ENCODE measurements at regions not wholly inside any gene's neighbourhood (a gene's known extent, or its start where the extent isn't known, plus 50 kb on each side); places are given as distances from the start of the nearest gene placed in this dataset.

DNA sequence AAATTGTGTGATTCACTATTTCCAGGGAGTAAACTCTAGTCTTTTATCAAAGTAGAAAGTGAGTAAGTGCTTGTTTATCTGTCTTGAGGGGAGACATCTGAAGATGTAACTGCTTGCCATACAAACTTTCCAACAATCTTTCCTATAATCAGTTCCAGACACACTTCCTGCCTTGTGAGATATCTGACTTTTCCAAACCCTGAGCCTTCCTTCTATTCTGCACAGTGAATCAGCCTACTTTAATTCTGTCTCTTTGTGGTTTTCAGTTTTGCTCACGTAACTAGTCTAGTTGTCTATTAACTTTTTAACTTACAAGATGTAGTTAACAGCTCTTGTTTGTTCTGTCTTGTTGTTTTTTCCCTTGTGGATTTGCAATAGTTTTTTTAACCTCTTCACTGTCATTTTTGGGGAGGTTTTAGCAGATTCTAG, 947.8 kb downstream of the C4orf33 start:
- H3K4me1 ChIP-seq (ENCODE audit: control insufficient read depth, insufficient read depth, low read length, unreplicated experiment), result no peaks in the 10 kb centered on the region
- H2AFZ ChIP-seq (ENCODE audit: low read length, unreplicated experiment), result no peak overlapping the region
- H3K4me3 ChIP-seq (ENCODE audit: low read depth, low read length), result no peak overlapping the region
- H3K27ac ChIP-seq (ENCODE audit: low read depth, low read length), result no peak overlapping the region
- no peaks in the 10 kb centered on the region for H3K79me2 ChIP-seq (ENCODE audit: control insufficient read depth, insufficient read depth, low read length, unreplicated experiment)
- H3K27me3 ChIP-seq (ENCODE audit: insufficient read depth, low read length), result peaks cover 10% of the 10 kb centered on the region; the same call in 1 of the 2 replicates
- no peaks in the 10 kb centered on the region for H3K36me3 ChIP-seq (ENCODE audit: insufficient read depth, low read length)

DNA sequence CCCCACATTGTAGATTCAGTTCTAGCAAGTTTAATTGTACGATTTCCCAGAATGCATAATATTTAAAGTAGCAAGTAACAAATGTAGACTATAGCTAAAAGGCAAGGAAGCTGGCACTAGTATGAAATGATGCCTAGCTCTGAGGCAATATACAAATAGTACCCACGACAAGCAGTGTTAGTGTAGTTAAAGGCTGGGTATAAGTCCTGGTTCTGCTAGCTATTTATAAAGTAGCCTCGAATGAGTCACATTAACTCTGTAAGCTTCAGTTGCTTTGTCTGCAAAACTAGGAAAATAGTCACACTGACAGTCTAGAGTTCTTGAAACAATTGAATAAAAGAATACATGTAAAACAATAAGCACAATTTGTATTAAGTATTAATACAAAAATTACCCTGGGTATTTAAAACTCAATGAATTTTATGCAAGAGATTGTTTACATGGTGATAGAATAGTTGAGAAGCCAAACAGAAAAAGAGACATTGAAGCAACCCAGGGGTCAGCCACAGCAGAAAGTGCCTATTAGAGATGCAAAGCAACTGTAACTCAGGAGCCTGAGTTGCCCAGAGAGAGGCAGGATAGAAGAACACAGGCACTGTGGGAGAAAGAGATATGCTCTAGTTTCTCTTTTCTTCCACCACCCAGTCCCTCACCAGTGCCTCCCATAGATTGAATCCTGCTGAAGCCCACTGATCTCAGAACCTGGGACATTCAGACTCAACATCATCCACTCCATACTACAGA, 949.0 kb downstream of the C4orf33 start:
- Histone ChIP-seq H3K79me2 (ENCODE audit: control insufficient read depth, insufficient read depth, low read length, unreplicated experiment) (no peaks in the 10 kb centered on the region), H3K4me1 (ENCODE audit: control insufficient read depth, insufficient read depth, low read length, unreplicated experiment) (no peaks in the 10 kb centered on the region), H3K36me3 (ENCODE audit: insufficient read depth, low read length) (no peaks in the 10 kb centered on the region), H3K4me3 (ENCODE audit: low read depth, low read length) (no peak overlapping the region), H2AFZ (ENCODE audit: low read length, unreplicated experiment) (no peak overlapping the region), H3K27ac (ENCODE audit: low read depth, low read length) (no peak overlapping the region), H3K27me3 (ENCODE audit: insufficient read depth, low read length) (peaks cover 10% of the 10 kb centered on the region; the same call in 1 of the 2 replicates)

DNA sequence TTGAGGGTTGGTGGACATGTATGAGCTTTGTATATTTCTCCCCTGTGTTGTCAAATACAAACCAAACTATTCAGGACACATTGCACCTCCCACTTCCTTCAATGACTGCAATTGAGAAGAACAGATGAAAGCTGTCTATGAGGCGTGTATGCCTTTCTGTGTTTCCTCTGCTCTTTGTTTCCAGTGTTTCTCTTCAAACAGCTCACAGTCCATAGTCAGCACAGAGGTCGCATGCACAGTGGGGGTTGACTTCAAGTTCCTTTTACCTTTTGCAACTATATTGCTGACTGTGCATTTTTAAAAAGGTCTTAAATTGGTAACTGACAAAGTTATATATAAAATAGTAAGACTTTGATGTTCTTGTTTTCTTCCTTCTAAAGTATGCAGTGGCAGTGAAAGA, 957.8 kb downstream of the C4orf33 start:
- H3K36me3 ChIP-seq (ENCODE audit: insufficient read depth, low read length), result no peaks in the 10 kb centered on the region
- H3K79me2 ChIP-seq (ENCODE audit: control insufficient read depth, insufficient read depth, low read length, unreplicated experiment), result no peaks in the 10 kb centered on the region
- no peak overlapping the region for H2AFZ ChIP-seq (ENCODE audit: low read length, unreplicated experiment)
- no peak overlapping the region for H3K4me3 ChIP-seq (ENCODE audit: low read depth, low read length)
- H3K4me1 ChIP-seq (ENCODE audit: control insufficient read depth, insufficient read depth, low read length, unreplicated experiment), result no peaks in the 10 kb centered on the region
- no peaks in the 10 kb centered on the region for H3K27me3 ChIP-seq (ENCODE audit: insufficient read depth, low read length)
- H3K27ac ChIP-seq (ENCODE audit: low read depth, low read length), result no peak overlapping the region

DNA sequence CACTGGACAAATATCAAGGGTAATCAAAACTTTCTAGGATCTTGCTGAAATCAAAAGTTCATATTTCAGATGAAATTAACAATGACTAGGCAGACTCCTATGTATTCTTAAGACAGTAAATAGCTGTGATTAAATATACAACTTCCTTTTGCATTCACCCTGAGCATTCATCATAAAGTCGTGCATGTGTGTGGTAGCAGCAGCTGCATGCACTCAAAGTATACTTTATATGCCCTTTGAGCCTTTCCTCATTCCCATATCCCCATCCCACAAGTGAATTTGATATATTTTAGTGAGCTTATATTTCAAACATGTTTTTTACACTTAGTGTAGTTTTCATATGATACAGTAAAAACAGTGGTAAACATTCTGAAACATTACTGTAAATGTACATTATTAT, 959.0 kb downstream of the C4orf33 start:
- Histone ChIP-seq H3K79me2 (ENCODE audit: control insufficient read depth, insufficient read depth, low read length, unreplicated experiment) (no peaks in the 10 kb centered on the region), H3K36me3 (ENCODE audit: insufficient read depth, low read length) (no peaks in the 10 kb centered on the region), H2AFZ (ENCODE audit: low read length, unreplicated experiment) (no peak overlapping the region), H3K4me3 (ENCODE audit: low read depth, low read length) (no peak overlapping the region), H3K4me1 (ENCODE audit: control insufficient read depth, insufficient read depth, low read length, unreplicated experiment) (no peaks in the 10 kb centered on the region), H3K27me3 (ENCODE audit: insufficient read depth, low read length) (no peaks in the 10 kb centered on the region), H3K27ac (ENCODE audit: low read depth, low read length) (no peak overlapping the region)

DNA sequence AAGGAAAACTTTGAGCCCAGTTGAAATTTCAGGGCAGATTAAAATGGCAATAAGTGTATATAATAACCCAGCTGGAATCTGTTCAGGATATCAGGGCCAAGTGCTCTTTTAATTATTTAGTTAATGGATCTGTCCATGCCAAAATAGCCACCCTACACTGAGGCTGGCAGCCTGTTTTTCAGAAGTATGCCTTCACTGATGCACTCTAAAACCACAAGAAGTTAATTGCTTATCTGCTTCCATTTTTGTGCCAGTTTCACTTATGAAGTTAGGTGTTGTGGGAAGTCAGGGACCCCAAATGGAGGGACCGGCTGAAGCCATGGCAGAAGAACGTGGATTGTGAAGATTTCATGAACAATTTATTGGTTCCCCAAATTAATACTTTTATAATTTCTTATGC, 960.3 kb downstream of the C4orf33 start:
- H3K36me3 ChIP-seq (ENCODE audit: insufficient read depth, low read length), result no peaks in the 10 kb centered on the region
- H3K27ac ChIP-seq (ENCODE audit: low read depth, low read length), result no peak overlapping the region
- H3K27me3 ChIP-seq (ENCODE audit: insufficient read depth, low read length), result no peaks in the 10 kb centered on the region
- no peaks in the 10 kb centered on the region for H3K79me2 ChIP-seq (ENCODE audit: control insufficient read depth, insufficient read depth, low read length, unreplicated experiment)
- H3K4me1 ChIP-seq (ENCODE audit: control insufficient read depth, insufficient read depth, low read length, unreplicated experiment), result no peaks in the 10 kb centered on the region
- no peak overlapping the region for H2AFZ ChIP-seq (ENCODE audit: low read length, unreplicated experiment)
- no peak overlapping the region for H3K4me3 ChIP-seq (ENCODE audit: low read depth, low read length)

DNA sequence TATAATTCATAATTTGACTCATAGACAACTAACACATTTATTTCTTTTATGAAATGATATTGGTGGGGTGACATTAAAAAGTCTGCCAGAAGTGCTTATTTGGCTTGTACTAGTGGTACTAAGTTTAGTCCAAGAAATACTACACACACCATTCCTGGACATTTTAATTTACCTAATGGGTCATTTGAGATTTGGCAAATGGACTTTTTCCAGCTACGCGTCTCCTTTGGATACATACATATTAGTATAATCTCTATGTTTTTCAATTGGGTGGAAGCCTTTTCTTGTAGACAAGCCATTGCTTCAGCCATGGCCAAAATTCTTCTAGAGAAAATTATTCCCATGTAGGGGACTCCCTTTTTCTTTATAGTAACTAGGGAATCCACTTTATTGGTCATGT, 968.5 kb downstream of the C4orf33 start:
- no peak overlapping the region for H3K27ac ChIP-seq (ENCODE audit: low read depth, low read length)
- no peaks in the 10 kb centered on the region for H3K79me2 ChIP-seq (ENCODE audit: control insufficient read depth, insufficient read depth, low read length, unreplicated experiment)
- H3K36me3 ChIP-seq (ENCODE audit: insufficient read depth, low read length), result no peaks in the 10 kb centered on the region
- no peak overlapping the region for H2AFZ ChIP-seq (ENCODE audit: low read length, unreplicated experiment)
- H3K4me1 ChIP-seq (ENCODE audit: control insufficient read depth, insufficient read depth, low read length, unreplicated experiment), result no peaks in the 10 kb centered on the region
- H3K27me3 ChIP-seq (ENCODE audit: insufficient read depth, low read length), result no peaks in the 10 kb centered on the region
- H3K4me3 ChIP-seq (ENCODE audit: low read depth, low read length), result no peak overlapping the region

DNA sequence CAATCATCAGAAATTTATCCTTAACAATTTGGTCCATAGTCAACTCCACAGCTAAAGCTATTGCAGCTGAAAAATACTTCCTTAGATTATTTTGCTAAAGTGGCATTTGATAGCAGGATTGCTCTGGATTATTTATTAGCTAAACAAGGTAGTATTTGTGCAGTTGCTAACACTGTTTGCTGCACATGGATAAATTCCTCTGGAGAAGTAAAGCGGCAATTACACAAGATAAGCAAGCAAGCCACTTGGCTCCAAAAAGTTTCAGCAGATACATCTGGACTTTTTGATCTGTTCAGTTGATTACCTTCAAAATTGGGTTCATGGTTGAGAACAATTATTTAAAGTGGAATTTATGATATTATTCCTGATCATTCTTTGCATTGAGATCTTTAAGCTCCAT, 971.5 kb downstream of the C4orf33 start:
- Histone ChIP-seq H3K27me3 (ENCODE audit: insufficient read depth, low read length) (no peaks in the 10 kb centered on the region), H2AFZ (ENCODE audit: low read length, unreplicated experiment) (no peak overlapping the region), H3K4me1 (ENCODE audit: control insufficient read depth, insufficient read depth, low read length, unreplicated experiment) (no peaks in the 10 kb centered on the region), H3K36me3 (ENCODE audit: insufficient read depth, low read length) (no peaks in the 10 kb centered on the region), H3K27ac (ENCODE audit: low read depth, low read length) (no peak overlapping the region), H3K4me3 (ENCODE audit: low read depth, low read length) (no peak overlapping the region), H3K79me2 (ENCODE audit: control insufficient read depth, insufficient read depth, low read length, unreplicated experiment) (no peaks in the 10 kb centered on the region)

DNA sequence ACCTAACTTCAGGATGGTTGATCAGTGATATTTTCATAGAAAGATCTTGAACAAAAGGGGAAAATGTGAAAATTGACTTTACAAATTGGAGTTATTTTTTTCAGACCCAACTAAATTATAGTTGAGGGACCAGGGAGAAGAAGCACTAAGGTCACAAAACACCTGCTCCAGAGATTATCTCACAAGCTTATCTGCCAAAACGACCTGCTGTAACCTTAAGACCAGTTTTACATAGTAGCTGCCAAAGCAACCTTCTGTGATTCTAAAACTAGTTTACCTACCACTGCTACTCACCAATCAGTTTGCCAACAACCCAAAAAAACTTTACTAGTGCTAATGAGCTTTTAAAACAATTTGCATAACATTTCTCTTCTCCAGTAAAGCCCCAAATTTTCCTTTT, 972.1 kb downstream of the C4orf33 start:
- Histone ChIP-seq H2AFZ (ENCODE audit: low read length, unreplicated experiment) (no peak overlapping the region), H3K4me1 (ENCODE audit: control insufficient read depth, insufficient read depth, low read length, unreplicated experiment) (no peaks in the 10 kb centered on the region), H3K4me3 (ENCODE audit: low read depth, low read length) (no peak overlapping the region), H3K27ac (ENCODE audit: low read depth, low read length) (no peak overlapping the region), H3K79me2 (ENCODE audit: control insufficient read depth, insufficient read depth, low read length, unreplicated experiment) (no peaks in the 10 kb centered on the region), H3K27me3 (ENCODE audit: insufficient read depth, low read length) (no peaks in the 10 kb centered on the region), H3K36me3 (ENCODE audit: insufficient read depth, low read length) (no peaks in the 10 kb centered on the region)

DNA sequence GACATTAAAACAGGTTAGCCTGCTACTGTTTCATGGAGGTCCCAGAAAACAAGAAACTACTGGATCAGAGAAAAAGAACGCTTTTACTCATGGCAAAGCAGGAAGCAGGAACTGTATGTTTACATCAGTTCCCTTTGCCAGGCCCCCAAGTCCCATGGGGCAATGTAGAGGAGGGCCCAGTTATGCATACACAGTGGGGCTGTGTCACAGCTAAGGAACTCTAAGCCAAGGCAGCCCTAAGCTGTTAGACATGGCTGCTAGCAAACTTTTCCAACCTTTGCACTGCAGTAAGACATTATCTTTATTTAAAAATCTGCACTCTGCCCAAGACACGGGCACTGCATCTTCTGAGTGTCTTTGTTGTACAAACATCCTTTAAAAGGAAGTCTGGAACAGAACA, 975.8 kb downstream of the C4orf33 start:
- Histone ChIP-seq H3K4me3 (ENCODE audit: low read depth, low read length) (no peak overlapping the region), H2AFZ (ENCODE audit: low read length, unreplicated experiment) (no peak overlapping the region), H3K27ac (ENCODE audit: low read depth, low read length) (no peak overlapping the region), H3K4me1 (ENCODE audit: control insufficient read depth, insufficient read depth, low read length, unreplicated experiment) (no peaks in the 10 kb centered on the region), H3K36me3 (ENCODE audit: insufficient read depth, low read length) (no peaks in the 10 kb centered on the region), H3K79me2 (ENCODE audit: control insufficient read depth, insufficient read depth, low read length, unreplicated experiment) (no peaks in the 10 kb centered on the region), H3K27me3 (ENCODE audit: insufficient read depth, low read length) (no peaks in the 10 kb centered on the region)

DNA sequence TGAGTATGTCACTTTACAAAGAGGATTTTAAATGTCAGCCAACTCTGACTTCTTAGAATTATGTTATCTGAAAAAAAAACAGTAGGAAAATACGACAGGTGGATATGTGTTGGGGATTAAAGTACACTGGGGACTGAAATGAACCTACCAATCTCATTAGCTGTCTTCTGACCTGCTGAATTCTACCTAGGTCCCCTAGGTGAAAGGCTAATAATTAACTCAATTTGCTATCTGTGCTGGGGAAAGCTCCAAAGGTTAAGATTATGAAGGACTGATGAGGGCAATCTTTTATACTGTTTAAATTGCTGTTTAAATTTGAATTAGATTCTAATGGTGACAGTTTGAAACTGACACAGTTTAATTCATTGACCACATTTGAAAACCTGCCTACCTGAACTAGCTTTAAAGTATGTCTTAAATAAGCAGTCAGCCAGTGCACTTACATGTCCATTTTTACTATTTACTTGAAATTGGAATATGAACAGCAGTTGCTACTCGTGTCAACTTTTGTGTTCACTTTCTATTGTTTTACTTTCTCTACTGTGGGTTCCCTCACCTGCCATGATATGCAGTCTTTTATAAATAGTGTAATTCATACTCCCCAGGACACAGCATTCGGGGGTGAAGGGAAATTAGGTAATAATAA, 977.3 kb downstream of the C4orf33 start:
- H3K27ac ChIP-seq (ENCODE audit: low read depth, low read length), result no peak overlapping the region
- no peaks in the 10 kb centered on the region for H3K36me3 ChIP-seq (ENCODE audit: insufficient read depth, low read length)
- H3K79me2 ChIP-seq (ENCODE audit: control insufficient read depth, insufficient read depth, low read length, unreplicated experiment), result no peaks in the 10 kb centered on the region
- H3K27me3 ChIP-seq (ENCODE audit: insufficient read depth, low read length), result no peaks in the 10 kb centered on the region
- H3K4me3 ChIP-seq (ENCODE audit: low read depth, low read length), result no peak overlapping the region
- H2AFZ ChIP-seq (ENCODE audit: low read length, unreplicated experiment), result no peak overlapping the region
- no peaks in the 10 kb centered on the region for H3K4me1 ChIP-seq (ENCODE audit: control insufficient read depth, insufficient read depth, low read length, unreplicated experiment)

DNA sequence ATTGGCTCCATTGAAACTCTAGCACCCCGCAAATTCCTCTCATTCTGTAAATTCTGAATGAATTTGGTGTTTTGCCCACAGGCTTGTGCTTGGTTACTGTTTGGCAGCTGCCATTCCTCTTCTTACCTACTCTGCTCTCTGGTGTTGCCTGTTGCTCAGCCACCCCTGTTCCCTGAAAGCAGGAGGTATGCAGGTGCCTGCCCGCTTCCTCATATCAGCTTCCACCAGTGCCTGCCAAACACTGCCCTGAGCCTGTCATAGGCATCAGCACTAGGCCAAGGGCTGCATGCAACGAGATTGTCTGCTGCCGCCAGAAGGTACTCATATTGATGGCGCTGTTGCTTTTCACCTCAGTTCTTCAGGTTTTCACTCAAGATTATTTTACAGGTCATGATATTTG, 978.1 kb downstream of the C4orf33 start:
- Histone ChIP-seq H3K27ac (ENCODE audit: low read depth, low read length) (no peak overlapping the region), H3K4me3 (ENCODE audit: low read depth, low read length) (no peak overlapping the region), H2AFZ (ENCODE audit: low read length, unreplicated experiment) (no peak overlapping the region), H3K36me3 (ENCODE audit: insufficient read depth, low read length) (no peaks in the 10 kb centered on the region), H3K4me1 (ENCODE audit: control insufficient read depth, insufficient read depth, low read length, unreplicated experiment) (no peaks in the 10 kb centered on the region), H3K79me2 (ENCODE audit: control insufficient read depth, insufficient read depth, low read length, unreplicated experiment) (no peaks in the 10 kb centered on the region), H3K27me3 (ENCODE audit: insufficient read depth, low read length) (no peaks in the 10 kb centered on the region)

All from ACC112 (cell line).